ENCODE measurements at regions not wholly inside any gene's neighbourhood (a gene's known extent, or its start where the extent isn't known, plus 50 kb on each side); places are given as distances from the start of the nearest gene placed in this dataset.

DNA sequence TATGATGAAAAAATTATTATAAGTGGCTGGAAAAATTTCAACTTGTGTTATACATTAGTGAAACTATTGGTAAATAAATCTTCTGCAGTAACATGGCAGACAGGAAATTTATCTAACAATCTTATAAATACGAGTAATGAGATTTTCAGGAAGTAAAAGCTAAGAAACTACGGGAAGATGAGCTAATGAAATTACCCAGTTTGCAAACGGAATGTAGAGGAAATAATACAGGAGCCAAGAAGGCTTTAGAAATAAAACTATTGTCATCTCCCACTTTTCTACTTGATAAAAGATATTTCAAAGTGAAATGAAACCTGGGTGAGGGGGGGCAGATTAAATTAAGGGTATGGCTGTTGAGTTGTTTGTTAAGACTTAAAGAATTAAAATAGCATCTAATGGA, 332.5 kb upstream of the SORCS1 start:
- TF ChIP-seq, protein P1, sequence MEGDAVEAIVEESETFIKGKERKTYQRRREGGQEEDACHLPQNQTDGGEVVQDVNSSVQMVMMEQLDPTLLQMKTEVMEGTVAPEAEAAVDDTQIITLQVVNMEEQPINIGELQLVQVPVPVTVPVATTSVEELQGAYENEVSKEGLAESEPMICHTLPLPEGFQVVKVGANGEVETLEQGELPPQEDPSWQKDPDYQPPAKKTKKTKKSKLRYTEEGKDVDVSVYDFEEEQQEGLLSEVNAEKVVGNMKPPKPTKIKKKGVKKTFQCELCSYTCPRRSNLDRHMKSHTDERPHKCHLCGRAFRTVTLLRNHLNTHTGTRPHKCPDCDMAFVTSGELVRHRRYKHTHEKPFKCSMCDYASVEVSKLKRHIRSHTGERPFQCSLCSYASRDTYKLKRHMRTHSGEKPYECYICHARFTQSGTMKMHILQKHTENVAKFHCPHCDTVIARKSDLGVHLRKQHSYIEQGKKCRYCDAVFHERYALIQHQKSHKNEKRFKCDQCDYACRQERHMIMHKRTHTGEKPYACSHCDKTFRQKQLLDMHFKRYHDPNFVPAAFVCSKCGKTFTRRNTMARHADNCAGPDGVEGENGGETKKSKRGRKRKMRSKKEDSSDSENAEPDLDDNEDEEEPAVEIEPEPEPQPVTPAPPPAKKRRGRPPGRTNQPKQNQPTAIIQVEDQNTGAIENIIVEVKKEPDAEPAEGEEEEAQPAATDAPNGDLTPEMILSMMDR (IDR thresholded peaks at IDR 0.05; ENCODE audit: low read depth, low read length, missing control alignments), result no peak
- H3K4me3 ChIP-seq (ENCODE audit: low read depth, low read length), result no peak overlapping the region
- no peak for DNase-seq (ENCODE audit: low read depth)

DNA sequence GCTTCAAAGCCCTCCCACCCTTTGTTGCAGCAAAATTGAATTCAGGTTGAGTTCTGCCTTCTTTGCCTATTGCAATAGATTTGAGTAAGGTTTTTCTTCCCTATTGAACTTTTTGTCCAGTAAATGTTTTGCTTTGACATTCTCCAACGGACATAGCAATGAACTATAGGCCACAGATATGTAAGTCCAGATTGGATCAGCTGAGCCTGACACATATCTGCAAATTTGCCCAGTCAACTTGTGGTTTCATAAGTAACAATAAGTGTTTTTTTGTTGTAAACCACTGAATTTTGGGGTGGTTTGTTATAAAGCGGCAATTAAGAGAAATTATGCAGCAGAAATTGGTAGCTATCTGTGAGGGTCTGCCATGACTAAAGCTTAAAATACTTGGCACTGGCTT, 332.1 kb upstream of the SORCS1 start:
- TF ChIP-seq, protein P1 (IDR thresholded peaks at IDR 0.05; ENCODE audit: low read depth, low read length, missing control alignments), result no peak
- DNase-seq (ENCODE audit: low read depth), result no peak
- no peak overlapping the region for H3K4me3 ChIP-seq (ENCODE audit: low read depth, low read length)

DNA sequence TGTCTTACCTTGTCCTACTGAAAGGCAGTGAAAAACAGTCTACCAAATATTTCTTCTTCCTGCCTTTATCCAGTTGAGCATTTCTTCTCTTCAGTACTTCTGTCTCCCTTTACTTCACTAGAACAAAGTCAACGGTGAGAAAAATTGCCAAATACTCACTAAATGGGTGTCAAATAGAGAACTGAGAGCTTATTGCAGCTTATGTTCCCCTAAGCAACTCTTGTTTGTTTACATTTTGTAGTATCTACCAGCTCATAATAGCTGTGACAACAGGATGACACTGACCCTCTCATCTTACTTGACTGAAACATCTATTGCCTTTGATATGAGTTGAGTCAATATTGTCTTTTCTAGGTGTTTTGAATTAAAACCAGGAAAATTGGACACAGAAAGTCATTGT, 327.9 kb upstream of the SORCS1 start:
- no peak overlapping the region for H3K4me3 ChIP-seq (ENCODE audit: low read depth, low read length)
- DNase-seq (ENCODE audit: low read depth), result no peak
- TF ChIP-seq, protein P1 (IDR thresholded peaks at IDR 0.05; ENCODE audit: low read depth, low read length, missing control alignments), result no peak

DNA sequence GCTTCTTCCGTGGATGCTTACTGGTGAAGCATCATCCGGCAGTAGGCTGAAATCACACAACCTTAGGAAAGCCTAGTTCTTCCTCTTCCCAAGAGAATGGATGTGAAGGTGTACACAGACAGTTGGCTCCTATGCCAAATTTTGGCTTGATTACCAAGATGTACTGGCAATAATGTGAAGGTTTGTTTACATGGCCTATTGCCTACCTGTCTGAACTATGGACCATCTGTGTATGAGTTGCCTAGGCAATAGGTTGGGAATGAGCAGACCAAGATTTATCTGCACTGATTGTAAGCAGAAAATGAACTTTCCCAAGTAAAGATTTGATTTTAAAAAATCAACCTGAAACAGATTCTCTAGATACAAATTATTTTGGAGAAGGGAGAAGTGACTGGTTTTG, 325.9 kb upstream of the SORCS1 start:
- TF ChIP-seq, protein P1 (IDR thresholded peaks at IDR 0.05; ENCODE audit: low read depth, low read length, missing control alignments), result no peak
- no peak overlapping the region for H3K4me3 ChIP-seq (ENCODE audit: low read depth, low read length)
- DNase-seq (ENCODE audit: low read depth), result no peak

DNA sequence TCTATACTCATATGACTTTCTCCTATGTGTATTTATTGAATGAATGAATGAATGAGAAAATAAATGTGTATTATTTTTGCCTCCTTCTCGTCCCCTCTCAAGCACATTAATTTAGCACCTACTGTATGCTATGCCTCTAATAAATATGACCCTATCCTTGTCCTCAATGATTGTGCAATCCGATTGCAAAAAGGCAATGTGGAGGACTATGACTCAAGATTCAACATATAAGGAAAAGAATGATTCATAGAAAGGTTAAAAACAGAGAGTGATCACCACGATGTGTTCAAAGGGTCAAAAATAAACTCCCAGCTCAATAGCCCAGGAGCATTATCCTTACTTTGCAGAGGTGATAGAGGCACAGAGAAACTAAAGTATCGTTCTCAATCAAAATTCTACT, 322.8 kb upstream of the SORCS1 start:
- TF ChIP-seq, protein P1 (IDR thresholded peaks at IDR 0.05; ENCODE audit: low read depth, low read length, missing control alignments), result no peak
- DNase-seq (ENCODE audit: low read depth), result no peak
- H3K4me3 ChIP-seq (ENCODE audit: low read depth, low read length), result no peak overlapping the region

DNA sequence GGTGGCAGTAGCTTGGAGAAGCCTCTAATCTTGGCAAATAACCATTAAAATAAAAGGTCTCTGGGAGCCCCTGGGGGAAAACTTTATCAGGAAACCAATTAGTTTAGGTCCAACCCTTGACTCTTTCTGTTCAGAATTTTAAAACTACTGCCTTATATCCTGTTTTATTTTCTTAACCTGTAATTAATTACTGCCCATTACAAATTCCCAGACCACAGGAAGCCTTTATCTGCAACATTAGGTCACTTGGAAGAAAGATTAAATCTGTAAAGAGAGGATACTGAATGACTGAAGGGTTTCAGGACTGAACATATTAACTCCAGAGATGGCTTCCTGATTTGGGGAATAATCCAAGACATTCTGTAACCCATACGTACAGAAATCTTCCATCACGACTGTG, 320.5 kb upstream of the SORCS1 start:
- H3K4me3 ChIP-seq (ENCODE audit: low read depth, low read length), result no peak overlapping the region
- no peak for DNase-seq (ENCODE audit: low read depth)
- TF ChIP-seq, protein P1 (IDR thresholded peaks at IDR 0.05; ENCODE audit: low read depth, low read length, missing control alignments), result no peak

DNA sequence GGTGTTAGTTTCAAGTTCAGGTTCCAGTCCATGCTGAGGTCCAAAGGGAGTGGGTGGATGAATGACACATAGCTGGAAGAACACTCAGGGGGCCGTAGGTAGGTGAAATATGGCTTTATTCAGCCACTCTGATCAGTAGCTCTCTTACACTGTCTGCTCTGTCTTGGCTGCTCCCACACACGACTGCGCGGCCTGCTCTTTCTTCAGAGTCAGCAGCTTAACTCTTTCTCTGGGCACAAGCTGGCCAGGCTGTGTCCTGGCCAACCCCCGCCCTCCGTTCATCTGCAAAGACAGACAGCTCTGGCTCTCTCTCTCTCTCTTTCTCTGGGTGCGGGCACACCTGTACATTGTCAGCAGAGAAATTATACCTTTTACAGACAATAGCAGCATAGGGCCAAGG, 317.4 kb upstream of the SORCS1 start:
- DNase-seq (ENCODE audit: low read depth), result no peak
- H3K4me3 ChIP-seq (ENCODE audit: low read depth, low read length), result no peak overlapping the region
- TF ChIP-seq, protein P1 (IDR thresholded peaks at IDR 0.05; ENCODE audit: low read depth, low read length, missing control alignments), result no peak
